ENCODE measurements at regions not wholly inside any gene's neighbourhood (a gene's known extent, or its start where the extent isn't known, plus 50 kb on each side); places are given as distances from the start of the nearest gene placed in this dataset.
A peak's percentile ranks its signal among the peaks of the same experiment; 100 is the strongest.

DNA sequence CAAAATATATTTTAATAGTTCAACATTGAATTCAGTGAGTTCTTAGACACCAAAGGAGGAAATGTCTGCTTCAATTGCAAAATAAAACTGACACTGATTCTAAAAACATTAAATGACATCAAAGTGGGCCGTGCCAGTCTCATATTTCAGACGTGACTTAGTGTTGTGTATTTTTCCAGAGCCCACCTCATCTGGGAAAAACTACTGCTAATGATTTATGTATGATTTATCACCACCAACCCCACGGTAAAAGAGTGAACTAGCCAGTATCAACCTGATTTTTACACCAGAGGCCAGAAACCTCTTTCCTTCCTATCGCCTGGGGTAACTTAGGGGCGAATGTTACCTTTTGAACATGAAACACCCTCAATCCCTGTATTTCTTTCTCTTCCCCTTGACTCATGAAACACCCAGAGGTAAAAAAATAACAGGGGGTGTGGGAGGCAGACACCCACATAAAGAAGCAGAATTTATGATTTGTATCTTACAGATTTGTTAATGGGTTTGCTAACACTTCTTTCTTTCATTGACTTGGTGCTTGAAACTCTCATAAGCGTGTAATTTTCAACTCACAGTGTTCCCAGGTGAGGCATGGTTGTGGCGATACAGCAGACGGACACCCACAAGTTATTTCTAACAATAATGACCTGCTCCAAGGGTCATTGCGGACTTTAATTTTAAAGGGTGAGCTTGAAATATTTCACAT, 56.4 kb upstream of the FANCC start:
- TF ChIP-seq NFRKB (IDR thresholded peaks at IDR 0.05) = no peak
- TF ChIP-seq, protein P1, sequence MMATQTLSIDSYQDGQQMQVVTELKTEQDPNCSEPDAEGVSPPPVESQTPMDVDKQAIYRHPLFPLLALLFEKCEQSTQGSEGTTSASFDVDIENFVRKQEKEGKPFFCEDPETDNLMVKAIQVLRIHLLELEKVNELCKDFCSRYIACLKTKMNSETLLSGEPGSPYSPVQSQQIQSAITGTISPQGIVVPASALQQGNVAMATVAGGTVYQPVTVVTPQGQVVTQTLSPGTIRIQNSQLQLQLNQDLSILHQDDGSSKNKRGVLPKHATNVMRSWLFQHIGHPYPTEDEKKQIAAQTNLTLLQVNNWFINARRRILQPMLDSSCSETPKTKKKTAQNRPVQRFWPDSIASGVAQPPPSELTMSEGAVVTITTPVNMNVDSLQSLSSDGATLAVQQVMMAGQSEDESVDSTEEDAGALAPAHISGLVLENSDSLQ (IDR thresholded peaks at IDR 0.05) = peak; percentile 68
- TF ChIP-seq HDGF (IDR thresholded peaks at IDR 0.05; ENCODE audit: borderline replicate concordance) = no peak
- no peak for TF ChIP-seq CTBP1 (IDR thresholded peaks at IDR 0.05; ENCODE audit: borderline replicate concordance)
- TF ChIP-seq SP1 (IDR thresholded peaks at IDR 0.05) = no peak
- no peak for TF ChIP-seq BHLHE40 (IDR thresholded peaks at IDR 0.05; ENCODE audit: borderline replicate concordance)
- TF ChIP-seq ZNF384 (IDR thresholded peaks at IDR 0.05) = no peak
- TF ChIP-seq SUZ12 (IDR thresholded peaks at IDR 0.05) = no peak
- no peak for TF ChIP-seq FOXM1 (IDR thresholded peaks at IDR 0.05; ENCODE audit: borderline replicate concordance)
- TF ChIP-seq ELF4 (IDR thresholded peaks at IDR 0.05) = no peak
- no peak for TF ChIP-seq FOXK2 (IDR thresholded peaks at IDR 0.05)
